ENCODE measurements at regions not wholly inside any gene's neighbourhood (a gene's known extent, or its start where the extent isn't known, plus 50 kb on each side); places are given as distances from the start of the nearest gene placed in this dataset.

DNA sequence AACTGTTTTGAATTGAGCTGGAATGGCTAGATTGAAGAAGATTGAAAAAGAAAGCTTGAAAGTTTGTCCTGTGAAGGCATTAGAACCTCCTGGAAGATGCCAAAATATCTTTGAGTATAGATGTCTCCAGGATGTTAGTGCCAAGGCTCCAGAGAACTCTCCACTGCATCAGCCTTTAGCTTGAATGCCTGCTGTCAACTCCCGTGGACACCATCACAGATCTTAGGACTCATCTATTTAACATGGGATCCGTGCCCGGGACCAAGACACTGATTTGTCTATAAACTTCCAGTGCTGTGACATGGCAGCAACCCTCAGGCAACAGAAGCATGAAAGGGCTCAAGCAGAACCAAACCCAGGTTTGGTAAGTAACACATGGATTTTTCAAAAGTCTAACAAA, 670.9 kb upstream of the ST8SIA4 start:
- TF ChIP-seq CTCF (IDR thresholded peaks at IDR 0.05; ENCODE audit: borderline replicate concordance, extremely low read depth, low read length, poor library complexity, severe bottlenecking) (no peak), EZH2 (IDR thresholded peaks at IDR 0.05; ENCODE audit: borderline replicate concordance, low read depth, low read length, severe bottlenecking) (no peak)

Data from DND-41 (cell line).